HG02588 (cell line): ENCODE measurements at regions not wholly inside any gene's neighbourhood (a gene's known extent, or its start where the extent isn't known, plus 50 kb on each side); places are given as distances from the start of the nearest gene placed in this dataset.

Source experiments
- ATAC-seq: cut with Tn5 transposase; IDR thresholded peaks from one replicate; pipeline ENCODE4 v1.9.1; 2021; ENCODE audit warnings: mild to moderate bottlenecking, moderate library complexity; ENCODE audit not compliant: unreplicated experiment

DNA sequence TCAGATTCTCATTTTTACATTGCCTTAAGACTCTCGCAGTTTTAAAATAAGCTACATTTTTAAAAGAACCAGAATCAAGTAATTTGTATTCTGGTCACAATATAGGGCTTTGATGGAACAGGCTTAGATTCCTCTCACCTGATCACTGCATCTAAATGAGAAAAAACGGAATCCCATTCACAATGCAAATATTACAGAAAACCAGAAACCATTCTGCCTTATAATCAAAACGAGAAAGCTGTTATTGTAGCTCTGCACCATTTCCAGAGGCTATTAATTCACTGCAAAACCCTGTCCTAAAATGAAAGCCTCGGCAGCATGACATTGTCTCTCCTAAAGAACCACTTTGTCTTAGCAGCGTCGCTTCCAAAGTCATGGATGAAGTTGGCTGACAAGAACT, 116.1 kb upstream of the ZNF366 start:
- no peak for ATAC-seq

DNA sequence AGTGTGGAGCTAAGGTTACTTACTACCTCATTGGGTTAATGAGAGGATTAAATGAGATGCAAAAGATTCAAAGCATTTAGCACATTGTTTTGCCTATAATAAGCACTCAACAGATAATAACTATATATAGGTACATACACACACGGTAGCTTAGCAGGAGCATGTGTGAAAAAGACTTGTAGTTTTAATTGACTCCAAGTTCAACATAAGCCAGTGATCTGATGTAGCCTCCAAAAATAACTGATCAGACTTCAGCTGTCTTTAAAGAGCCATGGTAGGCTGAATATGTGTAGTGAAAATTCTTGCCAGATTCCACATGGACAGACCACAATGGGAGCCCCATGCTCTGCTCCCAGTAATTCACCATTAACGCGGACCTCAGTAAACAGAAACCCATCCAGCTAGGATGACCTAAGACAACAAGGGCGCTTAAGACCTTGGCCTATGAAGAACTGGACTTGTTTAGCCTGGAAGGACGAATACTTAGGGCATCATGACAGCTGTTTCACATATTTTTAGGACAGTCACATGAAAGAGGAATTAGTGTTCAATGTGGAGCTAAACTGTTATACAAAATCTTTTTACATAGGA, 115.1 kb upstream of the ZNF366 start:
- ATAC-seq = no peak

- no peak for ATAC-seq
These were observed 114.4 kb upstream of the ZNF366 start for GRCh38 chr5:72621576-72621975.

DNA sequence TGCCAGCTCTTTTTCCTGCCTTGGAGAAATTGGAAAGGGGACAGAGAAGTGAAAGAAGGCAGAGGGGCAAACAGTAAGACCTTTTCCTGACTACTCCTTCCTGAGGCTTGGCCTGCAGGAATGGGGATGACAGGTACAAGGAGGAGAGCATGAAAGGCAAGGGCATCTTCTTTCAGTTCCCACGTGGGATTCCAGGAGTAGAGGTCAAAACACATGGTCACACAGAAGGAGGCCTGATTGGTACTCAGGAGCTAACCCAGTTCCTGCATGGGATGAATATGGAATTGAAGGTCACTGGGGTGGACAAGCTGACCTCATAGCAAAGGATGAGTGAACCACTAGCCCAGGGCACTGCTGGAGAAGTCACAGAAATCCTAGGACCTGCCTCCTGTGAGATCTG, 112.5 kb upstream of the ZNF366 start:
- no peak for ATAC-seq

DNA sequence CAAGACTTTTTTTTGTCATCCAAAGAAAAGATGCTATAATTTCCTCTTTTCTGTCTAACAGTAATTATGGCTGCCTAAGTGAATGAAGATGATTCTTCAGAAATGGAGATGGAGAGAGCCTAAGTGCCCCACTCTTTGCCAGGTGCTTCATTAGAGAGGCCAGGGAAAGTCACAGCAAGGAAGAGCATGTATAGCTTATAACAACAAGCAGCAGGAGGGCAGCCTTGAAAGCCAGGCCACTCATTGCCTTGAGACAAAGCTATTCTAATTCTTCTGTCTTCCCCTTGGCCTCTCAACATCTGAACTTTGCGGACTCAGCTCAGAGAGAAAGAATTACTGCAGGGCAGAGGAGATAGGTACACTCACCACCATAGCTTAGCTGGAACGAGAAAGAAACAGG, 112.0 kb upstream of the ZNF366 start:
- no peak for ATAC-seq

- no peak for ATAC-seq
These were observed 111.5 kb upstream of the ZNF366 start for GRCh38 chr5:72618708-72619107.

- no peak for ATAC-seq
These were observed 107.9 kb upstream of the ZNF366 start for GRCh38 chr5:72615061-72615460.

DNA sequence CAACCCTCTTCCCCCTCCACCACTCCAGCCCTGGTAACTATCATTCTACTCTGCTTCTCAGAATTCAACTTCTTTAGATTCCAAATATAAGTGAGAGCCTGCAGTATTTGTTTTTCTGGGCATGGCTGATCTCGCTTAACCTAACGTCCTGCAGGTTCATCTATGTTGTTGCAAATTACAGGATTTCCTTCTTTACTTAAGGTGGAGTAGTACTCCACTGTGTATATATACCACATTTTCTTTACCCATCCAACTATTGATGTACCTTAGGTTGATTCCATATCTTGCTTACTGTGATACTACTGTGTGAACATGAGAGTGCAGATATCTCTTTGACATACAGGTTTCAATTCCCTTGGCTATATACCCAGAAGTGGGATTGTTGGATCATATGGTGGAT, 106.3 kb upstream of the ZNF366 start:
- no peak for ATAC-seq

- ATAC-seq = no peak
These were observed 105.6 kb upstream of the ZNF366 start for GRCh38 chr5:72612810-72613209.

GRCh38 chr5:72611118-72611730, 104.0 kb upstream of the ZNF366 start:
- ATAC-seq = peak; percentile 74

DNA sequence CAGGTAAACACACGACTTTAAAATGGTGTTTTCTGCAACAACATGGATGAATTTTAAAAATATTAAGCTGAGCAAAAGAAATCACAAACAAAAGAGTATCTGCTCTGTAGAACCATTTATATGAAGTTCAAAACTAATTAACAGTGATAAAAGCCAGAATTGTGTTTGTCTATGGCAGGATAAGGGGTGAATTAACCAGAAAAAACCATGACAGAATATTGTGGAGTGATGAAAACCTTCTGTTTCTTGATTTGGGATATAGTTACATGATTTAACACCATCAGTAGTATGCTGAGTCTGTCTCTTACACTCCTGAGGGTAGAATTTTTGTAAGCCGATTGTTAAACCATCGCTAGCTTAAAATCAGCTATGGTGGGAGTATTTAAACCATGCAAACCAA, 101.7 kb upstream of the ZNF366 start:
- no peak for ATAC-seq

DNA sequence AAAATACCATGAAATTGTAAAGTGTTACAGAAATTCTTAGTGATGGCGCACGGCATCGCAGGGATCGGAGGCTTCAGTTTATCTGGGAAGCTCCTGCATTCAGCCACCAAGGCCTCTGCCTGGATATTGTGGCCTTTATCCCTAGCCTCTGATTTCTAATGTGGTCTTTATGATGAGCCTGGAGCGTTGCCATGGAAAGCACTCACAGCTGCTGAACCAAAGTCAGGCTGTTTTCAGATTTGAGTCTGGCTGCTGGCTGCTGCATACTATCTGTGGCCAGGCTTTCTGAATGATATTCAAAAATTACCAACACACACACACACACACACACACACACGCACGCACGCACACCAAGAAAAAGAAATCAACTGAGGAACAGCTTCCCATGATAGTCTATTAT, 101.1 kb upstream of the ZNF366 start:
- no peak for ATAC-seq

GRCh38 chr5:72607381-72607780, 100.2 kb upstream of the ZNF366 start:
- no peak for ATAC-seq

DNA sequence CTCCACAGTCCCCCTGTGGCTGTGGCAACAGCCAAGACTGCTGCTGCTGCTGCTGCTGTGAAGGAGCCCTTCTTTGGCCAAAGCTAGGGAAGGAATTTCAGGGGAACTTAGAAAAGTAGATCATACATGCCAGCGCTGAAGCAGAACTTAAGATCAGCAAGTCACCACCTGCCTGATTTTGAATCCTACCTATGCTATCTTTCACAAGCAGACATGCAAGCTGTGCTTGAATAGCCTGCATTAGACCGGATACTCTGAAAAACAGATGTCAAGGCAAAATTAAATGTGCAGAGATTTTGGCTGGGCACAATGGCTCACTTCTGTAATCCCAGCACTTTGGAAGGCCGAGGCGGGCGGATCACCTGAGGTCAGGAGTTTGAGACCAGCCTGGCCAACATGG, 99.3 kb upstream of the ZNF366 start:
- no peak for ATAC-seq

DNA sequence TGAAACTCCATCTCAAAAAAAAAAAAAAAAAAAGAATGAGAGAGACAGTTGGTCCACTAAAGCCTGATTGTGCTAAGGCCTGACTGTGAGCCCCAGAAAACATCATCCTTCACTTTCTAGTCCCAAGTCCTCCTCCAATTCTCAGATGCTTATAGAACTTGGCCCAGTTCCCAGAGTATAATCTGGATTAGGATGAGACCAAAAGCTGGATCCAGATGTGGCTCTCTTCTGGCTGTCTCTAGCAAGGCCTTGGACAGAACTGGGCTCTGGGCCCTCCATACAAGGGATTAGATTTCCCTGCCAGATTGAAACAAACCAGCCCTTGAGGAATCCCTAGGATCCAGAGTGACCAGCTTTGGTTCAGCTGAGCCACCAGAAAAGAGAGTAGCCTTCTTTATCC, 98.4 kb upstream of the ZNF366 start:
- ATAC-seq = no peak

GRCh38 chr5:72604798-72605154, 97.6 kb upstream of the ZNF366 start:
- no peak for ATAC-seq

- ATAC-seq = no peak
These were observed 97.0 kb upstream of the ZNF366 start for GRCh38 chr5:72604111-72604797.

DNA sequence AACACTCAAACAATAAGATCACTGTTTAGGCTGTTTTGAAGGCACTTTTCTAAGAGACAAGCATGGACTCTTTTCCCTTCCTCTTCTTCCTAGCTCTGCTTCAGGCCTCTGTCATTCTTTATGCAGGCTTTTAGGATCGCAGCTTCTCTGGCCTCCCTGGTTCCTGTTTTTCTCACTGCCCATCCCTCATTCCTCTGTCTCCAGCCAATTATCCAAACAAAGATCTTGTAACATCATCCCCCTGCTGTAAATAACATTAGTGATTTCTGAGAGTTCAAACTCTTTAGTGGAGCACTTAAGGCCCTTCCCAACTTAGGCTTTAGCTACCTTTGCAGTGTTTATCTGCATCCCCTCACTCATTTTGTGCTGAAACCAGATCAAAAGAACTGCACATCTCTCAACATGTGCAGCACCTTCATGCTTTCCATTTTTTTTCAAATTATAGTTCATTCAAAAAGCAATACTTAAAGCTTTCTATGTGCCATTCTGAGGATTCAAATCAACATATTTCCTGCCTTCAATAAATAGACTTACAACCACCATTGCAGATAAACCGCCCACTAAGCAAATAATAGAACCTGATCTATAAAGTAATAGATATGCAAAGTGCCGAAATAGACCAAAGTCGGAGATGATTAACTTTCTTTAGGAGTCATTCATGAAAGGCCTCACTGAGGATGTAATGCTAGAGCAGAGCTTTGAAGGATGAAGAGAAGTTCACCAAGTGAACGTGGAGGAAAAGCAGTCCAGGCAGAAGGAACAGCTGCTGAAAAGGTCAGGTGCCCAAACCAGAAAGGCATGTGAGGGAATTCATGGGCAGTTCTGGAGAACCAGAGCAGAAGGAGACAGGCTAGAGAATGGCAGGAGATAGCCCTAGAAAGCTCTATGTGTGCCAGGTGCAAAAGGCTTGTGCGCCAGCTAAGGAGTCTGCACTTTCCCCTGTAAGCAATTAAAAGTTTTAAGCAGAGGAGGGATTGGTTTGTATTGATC, 95.8 kb upstream of the ZNF366 start:
- no peak for ATAC-seq

DNA sequence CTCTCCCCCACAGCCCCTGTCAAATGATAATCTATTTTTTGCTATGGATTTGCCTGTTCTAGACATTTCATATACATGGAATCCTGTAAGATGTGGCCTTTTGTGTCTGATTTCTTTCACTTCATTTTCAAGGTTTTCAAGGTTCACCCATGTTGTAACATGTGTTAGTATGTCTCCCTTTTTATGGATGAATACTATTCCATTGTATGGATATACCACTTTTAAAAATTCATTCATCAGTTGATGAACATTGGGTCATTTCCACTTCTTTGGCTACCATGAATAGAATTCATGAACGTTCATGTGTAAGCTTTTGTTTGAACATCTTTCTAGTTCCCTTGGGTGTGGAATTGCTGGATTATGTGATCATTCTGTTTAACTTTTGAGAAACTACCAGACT, 94.7 kb upstream of the ZNF366 start:
- ATAC-seq = no peak

DNA sequence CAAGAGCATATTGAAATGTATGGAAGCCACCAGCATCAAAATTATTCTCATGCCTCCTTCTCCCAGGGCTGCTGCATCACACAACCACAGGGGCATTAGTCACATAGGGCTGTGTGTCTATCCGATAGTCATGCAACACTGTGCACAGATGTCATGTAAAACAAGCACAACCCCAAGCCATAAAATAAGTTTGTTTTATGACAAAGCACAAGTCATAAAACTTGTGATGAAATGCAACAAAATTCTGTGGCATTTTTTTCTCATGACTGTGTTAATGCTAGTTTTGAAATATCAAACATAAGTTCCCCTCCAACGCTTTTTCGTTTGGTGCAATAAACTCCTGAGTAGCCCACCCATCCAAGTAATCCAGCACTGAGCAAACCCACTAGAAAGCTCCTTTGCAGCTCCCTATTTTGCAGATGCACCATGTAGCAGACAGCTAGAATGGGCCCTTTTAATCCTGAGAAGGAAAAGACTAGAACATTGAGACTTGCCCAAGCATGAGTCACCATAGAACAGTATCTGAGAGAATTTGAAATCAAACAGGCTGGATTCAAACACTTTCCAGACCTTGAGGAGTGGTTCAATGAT, 93.3 kb upstream of the ZNF366 start:
- ATAC-seq = no peak
